NCI-H1930 (cell line): ENCODE measurements at regions not wholly inside any gene's neighbourhood (a gene's known extent, or its start where the extent isn't known, plus 50 kb on each side); places are given as distances from the start of the nearest gene placed in this dataset.

ENCODE experiments used
- DNase-seq, 2 experiments: peaks; one replicate each; lab custom pipeline; 2025; lab: John Stamatoyannopoulos, UW

DNA sequence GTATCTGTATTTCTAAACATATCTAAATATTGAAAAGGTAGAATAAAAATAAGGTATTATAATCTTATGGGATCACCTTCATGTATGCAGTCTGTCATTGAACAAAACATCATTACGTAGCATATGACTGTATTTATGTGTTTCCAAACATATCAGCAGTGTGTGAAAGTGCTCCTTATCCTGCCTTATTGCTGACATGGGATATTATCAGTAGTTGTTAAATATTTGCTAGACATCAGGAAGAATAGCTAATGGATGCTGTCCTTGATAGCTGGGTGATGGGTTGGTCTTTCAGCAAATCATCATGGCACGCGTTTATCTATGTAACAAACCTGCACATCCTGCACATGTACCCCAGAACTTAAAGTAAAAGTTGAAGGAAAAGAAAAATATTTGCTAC lies 59.1 kb upstream of the FAM20A start:
- DNase-seq = no peak

DNA sequence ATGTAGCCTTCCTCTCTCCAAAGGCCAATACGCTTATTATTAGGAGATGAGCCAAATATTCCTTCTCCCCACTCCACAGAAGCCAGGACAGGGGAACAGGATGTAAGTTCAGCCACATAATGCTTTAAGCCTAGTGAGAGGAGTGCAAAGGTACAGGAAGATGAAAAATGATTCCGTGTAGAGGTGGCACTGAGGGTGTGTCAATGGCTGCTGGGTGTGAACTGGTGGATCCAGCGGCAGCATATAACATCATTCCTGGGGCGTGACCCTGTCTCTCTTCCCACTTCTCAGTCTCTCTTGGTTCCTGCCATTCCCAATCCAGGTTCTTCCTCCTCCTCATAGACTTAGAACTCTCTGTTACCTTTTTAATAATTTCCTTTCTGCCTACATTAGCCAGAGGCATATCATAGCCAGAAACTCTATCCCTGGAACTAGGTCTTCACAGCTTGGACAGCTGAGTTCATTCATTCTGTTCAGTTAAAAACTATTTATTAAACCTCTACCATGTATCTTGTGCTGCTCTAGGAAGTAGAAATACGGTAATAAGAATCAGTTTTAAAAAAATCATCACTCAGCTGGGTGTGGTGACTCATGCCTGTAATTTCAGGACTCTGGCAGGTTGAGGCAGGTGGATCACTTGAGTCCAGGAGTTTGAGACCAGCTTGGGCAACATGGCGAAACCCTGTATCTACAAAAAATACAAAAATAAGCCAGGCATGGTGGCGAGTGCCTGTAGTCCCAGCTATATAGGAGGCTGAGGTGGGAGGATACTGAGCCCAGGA lies 58.0 kb upstream of the FAM20A start:
- DNase-seq = no peak

DNA sequence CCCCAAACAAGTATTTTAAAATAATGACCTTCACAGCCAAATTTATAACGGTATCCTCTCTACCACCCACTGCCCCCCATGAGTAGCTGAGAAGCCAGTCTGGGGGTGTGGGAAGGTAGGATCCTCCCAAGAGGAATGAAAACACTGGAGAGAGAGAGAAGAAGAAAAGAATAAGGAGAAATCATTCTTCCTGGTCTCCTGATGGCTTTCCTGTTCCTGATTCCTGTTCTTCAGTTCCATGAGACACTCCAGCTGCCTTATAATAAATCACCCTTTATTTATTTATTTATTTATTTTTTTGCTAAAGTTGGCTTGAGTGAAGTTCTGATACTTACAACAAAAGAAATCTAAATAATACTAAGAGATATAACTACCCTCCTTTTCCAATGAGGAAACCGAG lies 56.4 kb upstream of the FAM20A start:
- DNase-seq = no peak

DNA sequence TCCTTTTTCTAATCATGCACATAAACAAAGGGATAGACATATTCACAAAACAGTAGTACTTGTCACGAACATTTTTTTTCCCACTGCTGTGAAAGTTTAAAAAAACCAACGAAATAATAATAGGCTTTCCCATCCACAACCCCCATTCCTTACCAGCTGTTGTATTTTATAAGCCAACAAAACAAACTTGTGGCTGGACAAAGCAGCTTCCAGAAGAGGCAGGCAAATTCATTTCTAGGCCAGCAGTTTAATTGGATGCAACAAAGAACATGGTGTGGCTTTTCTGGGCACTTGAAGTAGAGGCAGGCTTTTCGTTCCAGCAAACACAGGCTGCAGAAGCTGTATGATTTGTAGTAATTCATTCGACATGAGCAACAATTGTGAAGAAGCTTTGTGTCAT lies 56.0 kb upstream of the FAM20A start:
- no peak for DNase-seq

DNA sequence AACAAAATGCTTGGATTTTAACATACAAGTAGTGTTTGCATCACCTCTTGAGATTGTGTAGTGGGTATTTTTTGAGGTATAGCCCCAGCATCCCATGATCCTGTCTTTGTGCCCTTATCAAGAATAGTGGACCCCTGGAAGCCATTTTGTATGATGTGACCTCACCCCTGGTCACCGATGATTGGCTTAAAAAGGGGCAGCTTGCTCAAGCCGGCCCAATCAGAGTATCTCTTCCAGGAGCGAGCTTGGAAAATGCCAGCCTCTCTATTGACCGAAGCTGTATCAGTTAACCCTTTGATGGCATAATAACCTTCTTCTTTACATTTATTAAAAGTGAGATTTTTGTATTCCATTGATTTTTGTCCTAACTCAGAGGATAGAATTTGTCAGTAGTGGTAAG lies 55.5 kb upstream of the FAM20A start:
- DNase-seq = no peak
